ENCODE measurements at regions not wholly inside any gene's neighbourhood (a gene's known extent, or its start where the extent isn't known, plus 50 kb on each side); places are given as distances from the start of the nearest gene placed in this dataset.
"Not testable (repeated sequence)": the region's sequence is repeated elsewhere in the genome, so short reads cannot be mapped to it uniquely, and the experiment has no call there.

GRCh38 chr1:29757866-29758780 is 521.8 kb downstream of the PTPRU start:
- no peaks in the 10 kb centered on the region for H3K4me1 ChIP-seq (ENCODE audit: control insufficient read depth, insufficient read depth, low read length, poor library complexity, severe bottlenecking)
- no peak overlapping the region for H3K4me3 ChIP-seq (ENCODE audit: extremely low read depth, insufficient read depth, low read length, poor library complexity, severe bottlenecking)
- no peak overlapping the region for H3K27ac ChIP-seq (ENCODE audit: low read depth, low read length, severe bottlenecking)
- no peaks in the 10 kb centered on the region for H3K9me3 ChIP-seq (ENCODE audit: control insufficient read depth, low read length)
- H3K36me3 ChIP-seq (ENCODE audit: control insufficient read depth, insufficient read depth, low read length), result no peaks in the 10 kb centered on the region
- 72 to 80% methylated on average over 4 to 6 of the region's 8 CpGs for WGBS, 2 experiments (ENCODE audit: insufficient coverage in 2 of 2)

- H3K27ac ChIP-seq (ENCODE audit: low read depth, low read length, severe bottlenecking), result no peak overlapping the region
- no peaks in the 10 kb centered on the region for H3K9me3 ChIP-seq (ENCODE audit: control insufficient read depth, low read length)
- no peak overlapping the region for H3K4me3 ChIP-seq (ENCODE audit: extremely low read depth, insufficient read depth, low read length, poor library complexity, severe bottlenecking)
- no peaks in the 10 kb centered on the region for H3K4me1 ChIP-seq (ENCODE audit: control insufficient read depth, insufficient read depth, low read length, poor library complexity, severe bottlenecking)
- 78% methylated on average over 3 to 4 of the region's 11 CpGs for WGBS, 2 experiments (ENCODE audit: insufficient coverage in 2 of 2)
- no peaks in the 10 kb centered on the region for H3K36me3 ChIP-seq (ENCODE audit: control insufficient read depth, insufficient read depth, low read length)
Observed at GRCh38 chr1:29756901-29757725, 520.8 kb downstream of the PTPRU start.

GRCh38 chr1:29756498-29756897 is 520.2 kb downstream of the PTPRU start:
- Histone ChIP-seq H3K36me3 (ENCODE audit: control insufficient read depth, insufficient read depth, low read length) (no peaks in the 10 kb centered on the region), H3K4me1 (ENCODE audit: control insufficient read depth, insufficient read depth, low read length, poor library complexity, severe bottlenecking) (no peaks in the 10 kb centered on the region), H3K9me3 (ENCODE audit: control insufficient read depth, low read length) (no peaks in the 10 kb centered on the region), H3K4me3 (ENCODE audit: extremely low read depth, insufficient read depth, low read length, poor library complexity, severe bottlenecking) (no peak overlapping the region), H3K27ac (ENCODE audit: low read depth, low read length, severe bottlenecking) (no peak overlapping the region)
- 95% methylated on average over 2 of the region's 5 CpGs; no CpG with 5 or more reads in 1 of the 2 experiments for WGBS, 2 experiments (ENCODE audit: insufficient coverage in 2 of 2)

GRCh38 chr1:29756085-29756484 is 519.8 kb downstream of the PTPRU start:
- 90 to 100% methylated on average over 1 of the region's 5 CpGs for WGBS, 2 experiments (ENCODE audit: insufficient coverage in 2 of 2)
- no peaks in the 10 kb centered on the region for H3K36me3 ChIP-seq (ENCODE audit: control insufficient read depth, insufficient read depth, low read length)
- no peak overlapping the region for H3K27ac ChIP-seq (ENCODE audit: low read depth, low read length, severe bottlenecking)
- H3K4me3 ChIP-seq (ENCODE audit: extremely low read depth, insufficient read depth, low read length, poor library complexity, severe bottlenecking), result no peak overlapping the region
- H3K4me1 ChIP-seq (ENCODE audit: control insufficient read depth, insufficient read depth, low read length, poor library complexity, severe bottlenecking), result no peaks in the 10 kb centered on the region
- H3K9me3 ChIP-seq (ENCODE audit: control insufficient read depth, low read length), result no peaks in the 10 kb centered on the region

- not testable (repeated sequence) for H3K36me3 ChIP-seq (ENCODE audit: control insufficient read depth, insufficient read depth, low read length); H3K4me3 ChIP-seq (ENCODE audit: extremely low read depth, insufficient read depth, low read length, poor library complexity, severe bottlenecking); H3K4me1 ChIP-seq (ENCODE audit: control insufficient read depth, insufficient read depth, low read length, poor library complexity, severe bottlenecking); H3K27ac ChIP-seq (ENCODE audit: low read depth, low read length, severe bottlenecking); H3K9me3 ChIP-seq (ENCODE audit: control insufficient read depth, low read length)
- 91 to 100% methylated on average over 1 to 2 of the region's 6 CpGs for WGBS, 2 experiments (ENCODE audit: insufficient coverage in 2 of 2)
Observed at GRCh38 chr1:29755412-29756015, 519.2 kb downstream of the PTPRU start.

GRCh38 chr1:29754573-29755375 is 518.5 kb downstream of the PTPRU start:
- Histone ChIP-seq H3K27ac (ENCODE audit: low read depth, low read length, severe bottlenecking) (no peak overlapping the region), H3K4me1 (ENCODE audit: control insufficient read depth, insufficient read depth, low read length, poor library complexity, severe bottlenecking) (no peaks in the 10 kb centered on the region), H3K36me3 (ENCODE audit: control insufficient read depth, insufficient read depth, low read length) (no peaks in the 10 kb centered on the region), H3K4me3 (ENCODE audit: extremely low read depth, insufficient read depth, low read length, poor library complexity, severe bottlenecking) (no peak overlapping the region), H3K9me3 (ENCODE audit: control insufficient read depth, low read length) (no peaks in the 10 kb centered on the region)
- 84 to 93% methylated on average over 8 to 9 of the region's 14 CpGs for WGBS, 2 experiments (ENCODE audit: insufficient coverage in 2 of 2)

GRCh38 chr1:29753771-29754572 is 517.6 kb downstream of the PTPRU start:
- Histone ChIP-seq H3K4me1 (ENCODE audit: control insufficient read depth, insufficient read depth, low read length, poor library complexity, severe bottlenecking) (no peaks in the 10 kb centered on the region), H3K4me3 (ENCODE audit: extremely low read depth, insufficient read depth, low read length, poor library complexity, severe bottlenecking) (no peak overlapping the region), H3K27ac (ENCODE audit: low read depth, low read length, severe bottlenecking) (no peak overlapping the region), H3K36me3 (ENCODE audit: control insufficient read depth, insufficient read depth, low read length) (no peaks in the 10 kb centered on the region), H3K9me3 (ENCODE audit: control insufficient read depth, low read length) (no peaks in the 10 kb centered on the region)
- WGBS, 2 experiments (ENCODE audit: insufficient coverage in 2 of 2), result 74 to 83% methylated on average over 3 of the region's 3 CpGs

GRCh38 chr1:29753244-29753643 is 516.9 kb downstream of the PTPRU start:
- no peak overlapping the region for H3K27ac ChIP-seq (ENCODE audit: low read depth, low read length, severe bottlenecking)
- H3K4me1 ChIP-seq (ENCODE audit: control insufficient read depth, insufficient read depth, low read length, poor library complexity, severe bottlenecking), result no peaks in the 10 kb centered on the region
- no peaks in the 10 kb centered on the region for H3K9me3 ChIP-seq (ENCODE audit: control insufficient read depth, low read length)
- 67% methylated on average over 1 of the region's 1 CpG for WGBS, 2 experiments (ENCODE audit: insufficient coverage in 2 of 2)
- H3K4me3 ChIP-seq (ENCODE audit: extremely low read depth, insufficient read depth, low read length, poor library complexity, severe bottlenecking), result no peak overlapping the region
- no peaks in the 10 kb centered on the region for H3K36me3 ChIP-seq (ENCODE audit: control insufficient read depth, insufficient read depth, low read length)

GRCh38 chr1:29752141-29752540 is 515.8 kb downstream of the PTPRU start:
- H3K36me3 ChIP-seq (ENCODE audit: control insufficient read depth, insufficient read depth, low read length), result no peaks in the 10 kb centered on the region
- 20 to 25% methylated on average over 8 of the region's 8 CpGs for WGBS, 2 experiments (ENCODE audit: insufficient coverage in 2 of 2)
- H3K4me3 ChIP-seq (ENCODE audit: extremely low read depth, insufficient read depth, low read length, poor library complexity, severe bottlenecking), result no peak overlapping the region
- no peaks in the 10 kb centered on the region for H3K4me1 ChIP-seq (ENCODE audit: control insufficient read depth, insufficient read depth, low read length, poor library complexity, severe bottlenecking)
- no peaks in the 10 kb centered on the region for H3K9me3 ChIP-seq (ENCODE audit: control insufficient read depth, low read length)
- H3K27ac ChIP-seq (ENCODE audit: low read depth, low read length, severe bottlenecking), result no peak overlapping the region

Measured in mesodermal cell (in vitro differentiated cells).